Endothelial cell of hepatic sinusoid (primary cell): ENCODE measurements at regions not wholly inside any gene's neighbourhood (a gene's known extent, or its start where the extent isn't known, plus 50 kb on each side); places are given as distances from the start of the nearest gene placed in this dataset.

Source experiments
- in situ Hi-C: cut with HindIII; loops from 2 replicates; pipeline ENCODE4 v1.10.0; 2017; ENCODE audit warnings: low sequenced_read_pairs

DNA sequence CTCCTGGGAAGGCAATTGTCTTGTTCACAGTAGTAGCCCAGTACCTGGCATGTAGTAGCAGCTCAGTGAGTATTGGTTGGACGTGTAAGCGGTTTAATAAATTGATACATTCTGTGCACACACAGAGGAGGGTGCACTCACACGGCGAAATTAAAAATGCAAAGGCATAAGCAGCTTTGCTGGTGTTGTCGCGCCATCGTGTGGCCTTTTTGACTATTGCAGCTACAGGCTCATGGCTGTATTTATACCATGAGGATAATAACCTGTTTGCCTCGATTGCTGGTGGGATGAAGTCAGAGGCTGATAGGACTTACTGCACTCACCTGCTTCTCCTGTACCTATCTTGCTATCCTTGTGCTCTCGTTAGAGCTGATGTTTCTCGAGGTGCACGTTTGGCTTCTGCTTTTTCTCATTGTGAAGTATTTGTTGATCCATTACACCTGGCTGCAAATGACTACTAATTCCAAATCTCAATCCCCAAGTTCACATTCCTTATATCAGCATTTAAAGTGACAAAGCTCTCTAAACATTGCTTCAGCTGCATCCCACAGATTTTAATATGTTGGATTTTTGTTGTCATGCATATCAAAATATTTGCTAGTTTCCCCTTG lies 61.5 kb downstream of the TBXT start:
- in situ Hi-C loops: no loop called here

DNA sequence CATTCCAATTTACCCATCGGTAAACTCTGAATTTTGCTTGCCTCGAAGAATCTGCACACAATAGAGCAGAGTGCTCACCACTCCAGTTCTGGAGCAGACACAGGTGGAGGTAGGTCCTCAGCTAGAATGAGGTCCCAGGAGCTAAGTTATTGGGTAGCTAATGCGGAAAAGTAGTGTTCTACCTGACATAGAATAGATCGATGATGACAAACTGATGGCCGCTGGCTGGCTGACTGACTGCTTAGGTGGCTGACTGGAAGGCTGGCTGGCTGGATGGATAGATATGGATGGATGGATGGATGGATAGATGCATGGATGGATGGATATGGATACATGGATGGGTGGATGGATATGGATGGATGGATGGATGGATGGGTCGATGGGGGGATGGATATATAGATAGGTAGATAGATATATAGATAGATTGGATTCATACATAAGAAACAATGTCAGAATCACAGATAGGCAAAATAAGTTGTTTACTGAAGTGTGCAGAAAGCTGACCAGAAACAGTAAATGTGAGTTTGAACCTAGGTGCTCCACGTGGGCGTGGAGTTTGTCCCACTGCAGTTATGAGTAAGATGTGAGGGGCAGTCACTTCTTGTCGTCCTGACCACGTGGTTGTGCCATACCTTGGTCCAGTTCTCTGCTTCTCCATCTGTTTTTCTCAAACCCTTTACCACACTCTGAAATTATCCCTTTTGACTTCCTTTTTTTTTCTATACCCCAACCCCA lies 62.1 kb downstream of the TBXT start:
- in situ Hi-C loops: no loop called here

DNA sequence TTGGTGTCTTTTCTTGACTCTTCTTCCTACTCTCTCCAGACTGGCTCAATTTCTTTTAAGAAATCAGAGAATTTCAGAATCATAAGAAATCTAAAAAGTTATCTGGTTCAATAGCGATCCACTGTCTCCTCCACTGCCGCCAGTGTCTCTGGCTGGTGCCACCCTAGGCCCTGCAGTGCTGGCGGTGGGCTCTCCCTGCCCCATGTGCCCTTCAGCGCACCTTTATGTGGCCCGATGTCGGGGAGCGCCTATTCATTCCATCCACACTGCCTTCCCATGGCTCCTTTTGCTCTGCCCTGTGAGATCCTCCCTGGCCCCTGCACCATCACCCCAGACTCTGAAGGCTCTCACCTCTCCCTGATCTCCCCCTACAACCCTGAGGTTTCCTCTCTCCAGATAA lies 62.8 kb downstream of the TBXT start:
- in situ Hi-C loops: no loop called here

DNA sequence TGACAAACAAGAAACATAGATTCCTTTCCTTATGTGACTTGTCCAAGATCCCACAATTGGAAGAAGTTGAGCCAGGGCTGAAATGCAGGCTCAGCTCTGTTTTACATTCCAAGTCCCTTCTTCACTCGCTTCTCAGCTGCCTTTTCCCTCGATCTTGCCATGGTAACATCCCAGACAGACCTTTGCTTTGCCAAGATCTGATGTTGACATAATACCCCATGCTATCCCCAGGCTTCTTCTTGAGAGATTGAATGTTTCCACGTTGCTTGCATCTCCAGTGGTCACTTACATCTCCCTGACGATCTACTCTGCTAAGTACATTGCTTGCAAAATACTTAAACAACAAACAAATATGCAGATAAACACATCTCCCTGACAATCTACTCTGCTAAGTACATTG lies 63.5 kb downstream of the TBXT start:
- in situ Hi-C loops: no loop called here

DNA sequence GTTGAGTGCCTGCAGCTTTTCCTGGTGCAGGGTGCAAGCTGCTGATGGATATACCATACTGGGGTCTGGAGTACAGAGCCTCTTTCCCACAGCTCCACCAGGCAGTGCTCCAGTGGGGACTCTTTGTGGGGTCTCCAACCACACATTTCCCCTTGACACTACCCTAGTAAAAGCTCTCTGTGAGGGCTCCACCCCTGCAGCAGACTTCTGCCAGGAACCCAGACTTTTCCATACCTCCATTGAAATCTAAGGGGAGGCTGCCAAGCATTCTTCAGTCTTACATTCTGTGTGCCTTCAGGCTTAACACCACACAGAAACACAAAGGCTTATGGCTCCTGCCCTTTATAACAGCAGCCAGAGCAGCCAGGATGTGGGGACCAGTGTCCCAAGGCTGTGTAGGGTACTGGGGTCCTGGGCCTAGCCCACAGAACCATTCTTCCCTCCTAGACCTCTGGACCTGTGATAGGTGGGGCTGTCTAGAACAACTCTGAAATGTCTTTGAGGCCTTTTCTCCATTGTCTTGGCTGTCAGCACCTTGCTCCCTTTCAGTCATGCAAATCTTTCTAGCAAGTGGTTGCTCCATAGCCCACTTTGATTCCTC lies 65.7 kb downstream of the TBXT start:
- in situ Hi-C loops: no loop called here

DNA sequence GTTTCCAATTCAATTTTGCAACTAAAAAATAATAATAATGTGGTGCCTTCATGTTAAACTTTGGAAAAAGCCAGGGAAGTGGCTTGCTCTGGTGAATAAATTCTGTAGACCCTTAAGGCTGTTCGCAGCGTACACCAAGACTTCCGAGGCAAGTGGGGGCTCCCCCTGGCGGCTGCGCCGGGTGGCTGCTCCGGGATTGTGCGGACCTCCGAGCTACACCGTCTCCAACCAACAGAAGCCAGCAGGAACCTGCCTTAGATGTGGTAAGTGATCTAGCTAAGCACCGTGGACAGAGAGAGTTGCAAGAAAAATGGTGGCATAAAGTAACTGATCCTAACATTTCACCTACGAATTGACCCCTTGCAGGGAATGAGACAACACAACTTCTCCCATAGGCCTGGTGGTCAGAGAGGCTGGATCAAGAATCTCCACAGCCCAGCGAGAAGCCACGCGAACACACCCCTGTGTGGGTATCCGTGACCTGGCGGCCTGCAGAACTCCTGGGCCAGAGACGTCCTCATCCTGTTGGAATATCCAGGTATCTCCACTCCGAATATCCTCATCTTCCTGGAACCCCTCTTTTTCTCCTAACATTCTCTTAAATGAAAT lies 69.6 kb downstream of the TBXT start:
- in situ Hi-C loops: no loop called here

DNA sequence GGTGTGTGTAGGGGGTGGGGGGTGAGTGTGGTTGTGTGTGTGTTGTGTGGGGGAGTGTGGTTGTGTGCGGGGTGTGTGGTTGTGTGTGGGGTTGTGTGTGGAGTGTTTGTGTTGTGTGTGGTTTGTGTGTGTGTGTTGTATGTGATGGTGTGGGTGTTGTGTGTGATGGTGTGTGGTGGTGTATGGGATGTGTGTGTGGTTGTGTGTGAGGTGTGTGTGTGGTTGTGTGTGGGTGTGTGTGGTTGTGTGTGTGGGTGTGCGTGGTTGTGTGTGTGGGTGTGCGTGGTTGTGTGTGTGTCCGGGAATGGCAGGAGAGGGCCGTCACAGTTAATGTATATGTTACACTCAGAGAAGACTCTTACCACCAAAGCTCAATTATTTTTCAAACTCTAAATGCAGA lies 79.8 kb downstream of the TBXT start:
- in situ Hi-C loops: no loop called here

DNA sequence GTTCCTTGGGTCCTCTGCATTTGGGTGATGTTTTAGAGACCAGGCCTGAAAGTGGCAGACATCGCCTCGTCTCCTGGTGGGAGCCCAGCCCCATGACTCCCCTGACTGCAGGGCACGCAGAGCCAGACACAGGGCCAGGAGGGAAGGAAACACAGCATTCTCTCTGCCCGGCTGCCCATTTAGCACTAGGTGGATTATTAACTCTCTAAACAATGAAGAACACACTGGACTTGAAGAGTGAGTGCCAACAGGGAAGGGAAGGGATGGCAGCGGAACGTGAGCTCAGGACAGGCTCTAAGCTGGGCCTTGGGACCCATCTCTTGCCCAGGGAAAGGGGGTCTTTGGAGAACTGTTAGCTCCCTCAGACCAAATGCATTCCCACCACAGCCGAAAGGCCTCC lies 80.4 kb downstream of the TBXT start:
- in situ Hi-C loops: no loop called here

DNA sequence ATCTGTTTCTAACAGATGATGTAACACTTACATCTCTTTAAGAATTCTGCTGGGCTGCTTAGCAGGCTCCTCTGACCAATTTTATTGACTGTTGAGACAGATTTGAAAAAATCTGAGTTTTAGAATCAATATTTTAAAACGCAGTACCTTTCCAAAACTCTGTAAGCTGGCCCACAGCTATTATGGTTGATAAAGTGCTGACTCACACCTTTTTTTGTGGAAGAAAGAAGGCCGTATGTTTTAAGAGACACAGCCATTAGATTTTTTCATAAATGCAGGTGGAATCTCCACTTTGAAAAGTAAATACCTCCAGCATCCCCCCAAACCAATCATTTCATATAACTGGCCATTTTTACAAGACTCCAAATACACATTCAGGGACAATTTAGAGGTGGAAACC lies 82.2 kb downstream of the TBXT start:
- in situ Hi-C loops: no loop called here

DNA sequence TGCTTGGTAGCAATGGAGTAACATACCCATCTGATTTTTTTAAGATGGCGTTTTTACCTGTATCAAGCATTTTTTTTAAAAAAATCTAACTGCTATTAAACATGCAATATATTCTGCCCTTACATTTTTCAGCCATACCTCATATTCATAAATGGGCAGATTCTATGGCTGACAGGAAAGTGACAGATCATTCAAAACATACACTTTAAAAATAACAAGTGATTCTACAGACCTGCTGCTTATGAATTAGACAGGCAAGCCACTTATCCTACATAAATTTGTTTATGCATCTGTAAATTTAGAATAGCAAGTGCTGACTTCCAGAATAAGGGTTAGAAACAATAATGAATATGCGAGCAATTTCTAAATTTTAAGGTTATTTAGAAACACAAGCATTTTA lies 82.7 kb downstream of the TBXT start:
- in situ Hi-C loops: no loop called here

DNA sequence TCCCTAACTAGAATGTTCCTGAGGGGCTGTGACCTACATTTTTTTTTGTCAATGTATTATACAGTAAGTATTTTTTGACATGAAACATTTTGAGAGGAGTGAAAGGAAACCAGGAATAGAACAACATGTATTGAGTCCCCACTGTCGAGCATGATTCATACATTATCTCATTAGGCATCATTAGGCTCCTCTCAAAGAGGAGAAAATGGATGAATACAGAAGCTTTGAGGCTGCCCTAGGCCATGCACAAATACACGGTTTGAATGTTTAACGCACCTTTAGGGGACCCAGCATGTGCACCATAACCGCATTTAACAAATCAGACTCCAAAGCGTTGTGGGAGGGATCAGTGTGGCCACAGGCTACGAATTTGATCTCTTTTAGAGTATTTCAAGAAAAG lies 87.8 kb downstream of the TBXT start:
- in situ Hi-C loops: no loop called here

DNA sequence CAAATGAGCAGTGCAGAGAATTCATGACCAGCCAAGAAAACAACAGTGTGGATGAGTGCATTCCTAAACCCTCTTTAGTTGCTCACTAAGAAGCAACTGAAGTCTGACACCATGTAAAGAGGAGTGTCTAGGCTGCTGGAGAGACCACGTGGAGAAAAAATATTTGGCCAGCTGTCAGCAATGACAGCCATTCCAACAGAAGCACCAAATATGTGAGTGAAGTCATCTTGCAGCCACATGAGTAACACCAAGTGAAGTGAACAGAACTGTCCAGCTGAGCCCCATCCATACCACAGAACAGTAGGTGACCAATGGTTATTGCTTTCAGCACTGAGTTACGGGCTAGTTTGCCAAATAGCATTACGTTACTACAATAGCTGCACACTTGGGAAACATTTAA lies 89.4 kb downstream of the TBXT start:
- in situ Hi-C loops: no loop called here

DNA sequence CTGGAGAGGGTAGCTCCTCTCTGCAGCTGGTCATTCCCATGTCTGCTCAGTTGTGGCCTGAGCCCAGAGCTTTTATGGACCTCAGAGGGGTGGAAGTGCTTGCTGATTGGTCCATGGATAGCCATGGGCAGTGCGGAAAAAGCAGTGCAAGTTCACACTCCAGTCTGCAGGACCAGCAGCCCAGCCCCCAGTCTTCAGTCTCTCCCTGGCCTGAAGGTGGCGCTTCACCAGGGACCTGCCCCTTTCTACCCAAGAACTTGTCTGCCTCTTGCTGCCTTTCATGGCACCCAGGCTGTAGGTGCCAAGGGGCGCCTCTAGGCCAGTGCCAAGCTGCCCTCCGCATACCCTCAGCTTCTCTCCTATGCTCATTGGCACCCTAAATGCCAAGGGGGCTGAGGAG lies 91.0 kb downstream of the TBXT start:
- in situ Hi-C loops: no loop called here

DNA sequence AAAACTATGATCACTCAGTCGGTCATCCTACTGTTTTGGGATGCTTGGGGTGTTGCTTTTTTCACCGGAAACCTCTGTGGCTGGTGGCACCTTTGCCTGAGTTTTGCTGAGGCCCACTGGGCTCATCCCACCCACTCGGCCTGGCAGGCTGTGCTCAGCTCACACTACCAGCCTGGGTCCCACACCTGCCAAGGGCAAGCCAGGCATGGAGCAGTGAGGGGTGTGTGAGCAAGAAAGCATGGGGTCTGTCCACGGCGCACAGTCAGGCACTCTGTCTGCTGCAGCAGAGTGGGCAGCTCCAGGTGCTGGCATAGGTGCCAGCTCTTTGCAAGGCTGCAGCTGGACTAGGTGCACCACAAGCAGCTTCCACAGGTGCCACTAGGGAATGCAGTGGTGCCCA lies 91.7 kb downstream of the TBXT start:
- in situ Hi-C loops: no loop called here

DNA sequence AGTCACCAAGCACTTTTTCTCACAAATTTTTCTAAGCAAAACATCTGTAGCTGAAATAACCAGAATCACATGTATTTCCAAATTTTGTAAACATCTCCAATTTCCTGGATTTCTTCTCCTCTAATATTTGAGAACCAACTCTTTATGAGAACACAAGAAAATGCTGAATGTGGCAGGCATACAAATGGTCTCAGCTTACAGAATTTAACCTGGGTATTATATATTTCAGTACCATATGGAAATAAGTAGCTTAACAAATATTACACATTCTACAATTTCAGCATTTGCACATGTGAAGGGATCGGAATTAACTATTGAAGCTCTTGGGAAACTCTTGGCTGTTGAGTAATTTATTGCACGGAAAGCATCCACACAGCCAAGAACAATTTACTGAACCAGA lies 92.5 kb downstream of the TBXT start:
- in situ Hi-C loops: no loop called here

DNA sequence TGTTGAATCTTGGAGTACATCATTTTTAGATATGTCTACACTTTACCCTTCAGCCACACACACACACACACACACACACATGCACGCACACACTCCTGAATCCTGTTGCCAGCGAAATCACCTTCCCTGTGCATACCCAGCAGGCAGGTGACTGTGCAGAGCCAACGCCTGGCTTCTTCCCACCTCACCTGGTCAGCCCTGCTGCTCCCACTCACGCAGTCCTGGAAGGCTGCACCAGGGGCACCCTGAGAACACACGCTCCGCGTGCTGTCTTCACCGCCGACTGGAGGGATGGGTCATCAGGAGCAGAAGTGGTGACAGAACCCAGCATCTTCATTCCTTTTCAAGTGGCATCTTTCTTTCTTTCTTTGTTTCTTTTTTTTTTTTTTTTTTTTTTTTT lies 94.6 kb downstream of the TBXT start:
- in situ Hi-C loops: loop anchor here (5.0 kb wide), 1 partner anchor 66 kb away; no protein-coding TSS in a partner anchor

DNA sequence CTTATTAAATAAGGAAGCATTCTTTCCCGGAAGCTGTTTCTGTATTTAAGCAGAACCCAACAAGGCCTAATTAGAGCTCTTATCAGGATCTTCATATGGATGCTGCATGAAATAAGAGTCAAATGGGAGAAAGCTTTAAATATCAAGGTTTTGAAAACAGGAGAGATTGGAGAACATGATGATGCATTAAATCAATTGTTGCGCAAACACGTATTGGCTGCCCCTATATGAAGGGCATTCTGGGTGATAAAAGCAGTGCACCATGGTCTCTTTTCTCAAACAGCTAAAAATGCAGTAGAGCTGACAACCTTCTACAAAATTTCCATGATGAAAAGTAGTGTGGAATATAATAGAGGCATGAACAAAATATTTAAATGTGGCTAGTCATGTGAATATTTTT lies 98.9 kb downstream of the TBXT start:
- in situ Hi-C loops: no loop called here

DNA sequence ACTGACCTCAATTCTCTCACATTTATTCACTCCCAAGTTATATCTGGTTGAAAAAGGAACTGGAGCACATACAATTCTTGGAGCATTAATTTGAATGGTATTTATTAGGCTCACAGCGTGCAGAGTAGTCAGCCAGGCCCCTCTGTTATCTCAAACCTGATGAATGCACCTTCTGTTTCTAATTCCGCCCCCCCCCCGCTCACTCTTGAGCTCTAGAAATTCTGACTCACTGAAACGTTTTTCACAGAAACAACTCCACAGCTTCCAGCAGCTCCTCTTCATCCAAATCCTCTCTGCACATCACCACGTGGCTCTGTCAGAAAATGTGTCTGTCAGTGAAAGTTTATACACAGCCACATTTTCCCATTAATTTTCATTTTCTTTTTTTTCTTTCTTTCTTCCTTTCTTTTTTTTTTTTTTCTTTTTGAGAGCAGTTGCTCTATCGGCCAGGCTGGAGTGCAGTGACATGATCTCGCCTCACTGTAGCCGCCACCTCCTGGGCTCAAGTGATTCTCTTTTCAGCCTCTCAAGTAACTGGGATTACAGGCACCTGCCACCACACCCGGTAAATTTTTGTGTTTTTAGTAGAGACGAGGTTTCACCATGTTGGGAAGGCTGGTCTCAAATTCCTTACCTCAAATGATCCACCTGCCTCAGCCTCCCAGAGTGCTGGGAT lies 109.4 kb downstream of the TBXT start:
- in situ Hi-C loops: no loop called here

DNA sequence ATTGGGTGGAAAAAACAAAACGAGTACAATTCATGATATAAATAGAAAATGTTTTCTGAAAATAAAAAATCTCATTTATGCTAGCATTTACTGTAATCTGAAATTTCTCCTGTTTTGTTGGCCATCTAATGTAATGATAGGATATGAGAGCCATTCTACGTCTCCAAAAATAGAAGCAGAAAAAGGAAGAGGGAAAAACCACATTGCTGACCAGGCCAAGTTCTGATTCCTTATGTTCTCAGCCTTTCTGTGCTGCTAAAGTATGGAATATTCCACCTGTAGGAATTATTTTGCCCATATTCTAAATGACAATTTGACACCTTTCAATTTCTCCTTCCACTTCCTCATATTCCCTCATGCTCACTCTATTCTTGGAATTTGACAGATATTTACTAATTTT lies 110.2 kb downstream of the TBXT start:
- in situ Hi-C loops: no loop called here

DNA sequence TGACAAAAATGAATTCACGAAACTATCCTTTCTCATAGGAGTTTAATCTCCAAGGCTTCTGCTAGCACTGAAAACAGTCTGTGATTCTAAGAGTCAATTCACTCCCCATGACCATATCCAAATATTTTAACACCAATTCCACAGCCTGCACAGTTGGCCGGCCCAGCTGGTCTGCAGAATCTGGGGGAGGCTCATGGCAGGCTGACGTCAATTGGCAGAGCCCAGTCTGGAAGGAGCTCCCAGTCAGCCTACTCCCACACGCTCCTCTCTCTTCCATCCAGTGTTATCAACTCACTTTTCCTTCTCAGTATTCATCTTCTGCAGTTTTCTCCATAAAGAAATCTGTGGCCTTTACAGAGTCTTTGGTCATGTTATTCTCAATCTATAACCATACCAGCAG lies 111.0 kb downstream of the TBXT start:
- in situ Hi-C loops: no loop called here

DNA sequence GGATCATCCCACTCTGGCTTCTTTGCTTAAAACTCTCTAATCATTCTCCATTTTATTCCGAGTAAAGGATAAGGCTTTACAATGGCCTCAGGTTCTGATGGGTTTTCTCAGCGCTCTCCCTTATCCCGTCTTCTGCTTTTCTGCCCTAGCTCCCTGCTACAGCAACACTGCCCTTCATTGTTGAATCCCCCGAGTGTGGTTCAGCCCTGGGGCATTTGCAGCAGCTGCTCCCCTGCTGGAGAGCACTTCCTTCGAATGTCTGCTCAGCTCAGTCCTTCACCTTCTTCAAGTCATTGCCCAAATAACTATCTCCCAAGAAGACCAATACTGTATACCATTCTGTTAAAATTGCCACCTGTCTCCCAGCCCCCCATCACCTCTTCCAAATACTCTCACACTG lies 111.8 kb downstream of the TBXT start:
- in situ Hi-C loops: no loop called here

DNA sequence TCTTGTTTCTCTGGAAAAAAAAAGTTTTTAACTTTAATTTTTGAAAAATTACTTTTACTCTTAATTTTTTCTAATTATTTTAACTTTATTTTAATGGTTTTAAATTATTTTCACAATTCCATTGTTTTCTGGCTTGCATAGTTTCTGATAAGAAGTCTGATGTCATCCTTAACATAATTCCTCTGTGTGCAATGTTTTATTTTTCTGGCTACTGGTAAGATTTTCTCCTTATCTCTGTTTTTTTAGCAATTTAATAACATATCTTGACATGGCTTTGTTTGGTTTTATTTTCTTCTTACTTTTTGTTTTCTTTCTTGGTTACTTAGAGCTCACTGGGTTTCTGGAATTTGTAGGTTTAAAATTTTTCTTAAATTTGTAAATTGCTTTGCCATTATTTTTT lies 114.8 kb downstream of the TBXT start:
- in situ Hi-C loops: no loop called here
